ENCODE measurements at regions not wholly inside any gene's neighbourhood (a gene's known extent, or its start where the extent isn't known, plus 50 kb on each side); places are given as distances from the start of the nearest gene placed in this dataset.

- Histone ChIP-seq H3K36me3 (ENCODE audit: insufficient read depth, low read length) (no peaks in the 10 kb centered on the region), H3K79me2 (ENCODE audit: insufficient read depth, low read length) (no peaks in the 10 kb centered on the region), H3K4me2 (ENCODE audit: low read depth, low read length, poor library complexity, severe bottlenecking) (no peak overlapping the region), H3F3A (ENCODE audit: low read depth) (no peaks in the 10 kb centered on the region), H3K9ac (ENCODE audit: low read depth, low read length, poor library complexity, severe bottlenecking) (no peak overlapping the region), H3K27me3 (ENCODE audit: insufficient read depth, low read length, poor library complexity, severe bottlenecking) (no peaks in the 10 kb centered on the region), H3K4me3 (ENCODE audit: low read length, poor library complexity, severe bottlenecking) (no peak overlapping the region), H2AFZ (ENCODE audit: low read length) (no peak overlapping the region), H3K9me2 (replicated peaks; ENCODE audit: low read depth, low read length) (no peaks in the 10 kb centered on the region), H3K9me3 (ENCODE audit: insufficient read depth, low read depth, low read length) (no peaks in the 10 kb centered on the region), H3K4me1 (ENCODE audit: insufficient read depth, low read length, poor library complexity, severe bottlenecking) (no peaks in the 10 kb centered on the region), H4K20me1 (ENCODE audit: insufficient read depth, low read length, poor library complexity, severe bottlenecking) (no peaks in the 10 kb centered on the region)
- TF ChIP-seq EZH2phosphoT487 (IDR thresholded peaks at IDR 0.05; ENCODE audit: borderline replicate concordance) (no peak), CTCF (conservative IDR thresholded peaks at IDR 0.05; ENCODE audit: low read length) (no peak)
Observed at GRCh38 chr12:85369365-85370154, 89.5 kb downstream of the ALX1 start.

- Histone ChIP-seq H3K79me2 (ENCODE audit: insufficient read depth, low read length) (no peaks in the 10 kb centered on the region), H3K4me3 (ENCODE audit: low read length, poor library complexity, severe bottlenecking) (no peak overlapping the region), H3K9me3 (ENCODE audit: insufficient read depth, low read depth, low read length) (no peaks in the 10 kb centered on the region), H2AFZ (ENCODE audit: low read length) (no peak overlapping the region), H3K4me1 (ENCODE audit: insufficient read depth, low read length, poor library complexity, severe bottlenecking) (no peaks in the 10 kb centered on the region), H3K27me3 (ENCODE audit: insufficient read depth, low read length, poor library complexity, severe bottlenecking) (no peaks in the 10 kb centered on the region), H4K20me1 (ENCODE audit: insufficient read depth, low read length, poor library complexity, severe bottlenecking) (no peaks in the 10 kb centered on the region), H3K9me2 (replicated peaks; ENCODE audit: low read depth, low read length) (no peaks in the 10 kb centered on the region), H3F3A (ENCODE audit: low read depth) (no peaks in the 10 kb centered on the region), H3K9ac (ENCODE audit: low read depth, low read length, poor library complexity, severe bottlenecking) (no peak overlapping the region), H3K36me3 (ENCODE audit: insufficient read depth, low read length) (no peaks in the 10 kb centered on the region), H3K4me2 (ENCODE audit: low read depth, low read length, poor library complexity, severe bottlenecking) (no peak overlapping the region)
- TF ChIP-seq CTCF (conservative IDR thresholded peaks at IDR 0.05; ENCODE audit: low read length) (no peak), EZH2phosphoT487 (IDR thresholded peaks at IDR 0.05; ENCODE audit: borderline replicate concordance) (no peak)
Observed at GRCh38 chr12:85373045-85373444, 93.0 kb downstream of the ALX1 start.

DNA sequence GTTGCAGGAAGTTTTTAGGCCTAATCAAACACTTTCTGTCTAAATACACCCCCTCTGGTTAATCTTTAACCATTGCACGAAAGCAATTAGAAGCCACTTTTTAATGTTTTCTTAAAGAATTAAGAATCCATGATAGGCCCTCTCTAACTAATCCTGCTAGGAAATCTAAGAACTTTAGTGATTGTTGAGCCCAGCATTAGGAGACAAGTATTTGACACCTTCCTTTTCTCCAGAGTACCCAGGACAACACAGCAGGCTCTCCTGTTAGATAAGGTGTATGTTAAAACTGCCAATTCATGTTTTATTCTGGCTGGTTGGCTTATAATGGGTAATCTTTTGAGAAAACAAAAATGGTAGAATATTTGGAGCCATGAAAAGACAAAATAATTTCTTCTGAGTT is 95.0 kb downstream of the ALX1 start:
- H3K36me3 ChIP-seq (ENCODE audit: insufficient read depth, low read length): no peaks in the 10 kb centered on the region
- no peak overlapping the region for H3K9ac ChIP-seq (ENCODE audit: low read depth, low read length, poor library complexity, severe bottlenecking)
- H3K9me3 ChIP-seq (ENCODE audit: insufficient read depth, low read depth, low read length): no peaks in the 10 kb centered on the region
- TF ChIP-seq EZH2phosphoT487 (IDR thresholded peaks at IDR 0.05; ENCODE audit: borderline replicate concordance) (no peak), CTCF (conservative IDR thresholded peaks at IDR 0.05; ENCODE audit: low read length) (no peak)
- no peaks in the 10 kb centered on the region for H3F3A ChIP-seq (ENCODE audit: low read depth)
- no peak overlapping the region for H3K4me3 ChIP-seq (ENCODE audit: low read length, poor library complexity, severe bottlenecking)
- no peaks in the 10 kb centered on the region for H3K79me2 ChIP-seq (ENCODE audit: insufficient read depth, low read length)
- H2AFZ ChIP-seq (ENCODE audit: low read length): no peak overlapping the region
- H4K20me1 ChIP-seq (ENCODE audit: insufficient read depth, low read length, poor library complexity, severe bottlenecking): no peaks in the 10 kb centered on the region
- no peak overlapping the region for H3K4me2 ChIP-seq (ENCODE audit: low read depth, low read length, poor library complexity, severe bottlenecking)
- no peaks in the 10 kb centered on the region for H3K27me3 ChIP-seq (ENCODE audit: insufficient read depth, low read length, poor library complexity, severe bottlenecking)
- no peaks in the 10 kb centered on the region for H3K9me2 ChIP-seq (replicated peaks; ENCODE audit: low read depth, low read length)
- H3K4me1 ChIP-seq (ENCODE audit: insufficient read depth, low read length, poor library complexity, severe bottlenecking): no peaks in the 10 kb centered on the region

Data from Loucy (cell line).